ENCODE measurements at regions not wholly inside any gene's neighbourhood (a gene's known extent, or its start where the extent isn't known, plus 50 kb on each side); places are given as distances from the start of the nearest gene placed in this dataset.

- TF ChIP-seq CHD2 (IDR thresholded peaks at IDR 0.05; ENCODE audit: low read length, partially characterized antibody) (no peak), CTCF (IDR thresholded peaks at IDR 0.05) (peak; percentile 27), NFIC (IDR thresholded peaks at IDR 0.05; ENCODE audit: borderline replicate concordance) (no peak), EZH2phosphoT487 (IDR thresholded peaks at IDR 0.05; ENCODE audit: borderline replicate concordance, low read depth) (no peak), RXRA (IDR thresholded peaks at IDR 0.05; ENCODE audit: borderline replicate concordance, low read depth) (no peak), POLR2AphosphoS5 (IDR thresholded peaks at IDR 0.05; ENCODE audit: low read depth, low read length) (no peak), EP300 (IDR thresholded peaks at IDR 0.05; ENCODE audit: borderline replicate concordance in 1 of 2, low read depth in 1 of 2, low read length in 1 of 2) (no peak), GATA2 (CRISPR knock-in tag; IDR thresholded peaks at IDR 0.05) (no peak), USF2 (IDR thresholded peaks at IDR 0.05; ENCODE audit: borderline replicate concordance, low read depth, low read length) (no peak), TAF1 (IDR thresholded peaks at IDR 0.05; ENCODE audit: borderline replicate concordance, low read depth, low read length) (no peak)
Observed at GRCh38 chr11:8794677-8795103, 112.1 kb downstream of the RPL27A start.
